Duodenal mucosa (tissue), 2 donors: ENCODE measurements at regions not wholly inside any gene's neighbourhood (a gene's known extent, or its start where the extent isn't known, plus 50 kb on each side); places are given as distances from the start of the nearest gene placed in this dataset.
"Not testable (repeated sequence)": the region's sequence is repeated elsewhere in the genome, so short reads cannot be mapped to it uniquely, and the experiment has no call there.

Experiments
- H3K27ac ChIP-seq: one replicate; pipeline ENCODE4 v1.7.0; 2013; ENCODE audit warnings: low read depth, low read length
- H3K27me3 ChIP-seq, 2 donors: one replicate each; pipeline ENCODE4 v1.7.0; 2013; ENCODE audit warnings: low read length in 2 of 2, control low read depth in 1 of 2; ENCODE audit not compliant: insufficient read depth in 2 of 2, control insufficient read depth in 1 of 2
- H3K36me3 ChIP-seq, 2 donors: one replicate each; pipeline ENCODE4 v1.7.0; 2013; ENCODE audit warnings: low read length in 2 of 2, control low read depth in 1 of 2; ENCODE audit not compliant: insufficient read depth in 2 of 2, control insufficient read depth in 1 of 2
- H3K4me1 ChIP-seq, 2 donors: one replicate each; pipeline ENCODE4 v1.7.0; 2013; ENCODE audit warnings: low read length in 2 of 2, control low read depth in 1 of 2; ENCODE audit not compliant: insufficient read depth in 2 of 2, control insufficient read depth in 1 of 2
- H3K4me3 ChIP-seq, 2 donors: one replicate each; pipeline ENCODE4 v1.7.0; 2013; ENCODE audit warnings: low read length in 2 of 2, low read depth in 1 of 2
- H3K9ac ChIP-seq, 2 donors: one replicate each; pipeline ENCODE4 v1.7.0; 2013; ENCODE audit warnings: low read length in 2 of 2, low read depth in 1 of 2
- H3K9me3 ChIP-seq, 2 donors: one replicate each; pipeline ENCODE4 v1.7.0; 2013; ENCODE audit warnings: low read length in 2 of 2, control low read depth in 1 of 2; ENCODE audit not compliant: control insufficient read depth in 1 of 2

- Histone ChIP-seq H3K27ac (no peak overlapping the region), H3K9me3 (no peaks in the 10 kb centered on the region), H3K9ac (no peak overlapping the region), H3K4me1 (no peaks in the 10 kb centered on the region), H3K27me3 (no peaks in the 10 kb centered on the region), H3K36me3 (no peaks in the 10 kb centered on the region), H3K4me3 (no peak overlapping the region)
These were observed 151.7 kb downstream of the THBS2 start for GRCh38 chr6:169101981-169102380.

- Histone ChIP-seq H3K9me3 (no peaks in the 10 kb centered on the region), H3K4me3 (no peak overlapping the region), H3K4me1 (no peaks in the 10 kb centered on the region), H3K36me3 (no peaks in the 10 kb centered on the region), H3K27me3 (no peaks in the 10 kb centered on the region), H3K27ac (no peak overlapping the region), H3K9ac (no peak overlapping the region)
These were observed 152.4 kb downstream of the THBS2 start for GRCh38 chr6:169101036-169101805.

GRCh38 chr6:169099411-169100202, 154.0 kb downstream of the THBS2 start:
- Histone ChIP-seq H3K4me3 (no peak overlapping the region), H3K27ac (no peak overlapping the region), H3K36me3 (no peaks in the 10 kb centered on the region), H3K27me3 (no peaks in the 10 kb centered on the region), H3K4me1 (no peaks in the 10 kb centered on the region), H3K9ac (no peak overlapping the region), H3K9me3 (no peaks in the 10 kb centered on the region)

DNA sequence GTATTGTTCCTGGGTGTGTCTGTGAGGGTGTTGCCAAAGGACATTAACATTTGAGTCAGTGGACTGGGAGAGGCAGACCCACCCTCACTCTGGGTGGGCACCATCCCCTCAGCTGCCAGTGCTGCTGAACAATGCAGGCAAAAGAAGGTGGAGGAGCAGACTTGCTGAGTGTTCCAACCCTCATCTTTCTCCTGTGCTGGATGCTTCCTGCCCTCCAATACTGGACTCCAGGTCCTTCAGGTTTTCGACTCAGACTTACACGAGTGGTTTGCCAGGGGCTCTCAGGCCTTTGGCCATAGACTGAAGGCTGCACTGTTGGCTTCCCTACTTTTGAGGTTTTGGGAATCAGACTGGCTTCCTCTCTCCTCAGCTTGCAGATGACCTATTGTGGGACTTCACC, 155.0 kb downstream of the THBS2 start:
- not testable (repeated sequence) for H3K27me3 ChIP-seq, H3K36me3 ChIP-seq, H3K27ac ChIP-seq

DNA sequence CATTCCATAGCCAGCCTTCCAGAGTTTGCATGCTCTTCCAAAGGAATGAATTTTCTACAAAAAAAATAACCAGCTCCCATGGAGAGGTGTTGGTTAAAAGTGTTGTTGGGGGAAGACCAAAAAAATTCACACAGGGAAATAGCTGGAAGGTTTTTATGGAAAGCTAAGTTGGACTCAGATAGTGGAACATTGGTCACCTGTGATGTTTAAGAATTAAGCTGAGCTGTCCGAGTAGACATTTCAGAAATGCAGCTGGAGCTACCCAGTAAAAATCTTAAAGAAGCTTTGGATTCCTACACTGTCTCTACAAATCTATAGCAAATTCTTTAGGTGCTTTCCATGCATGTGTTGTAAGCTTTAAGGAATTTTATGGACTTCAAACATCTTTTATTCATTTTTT, 155.5 kb downstream of the THBS2 start:
- Histone ChIP-seq H3K9me3 (no peaks in the 10 kb centered on the region), H3K4me1 (no peaks in the 10 kb centered on the region), H3K27me3 (no peaks in the 10 kb centered on the region), H3K27ac (no peak overlapping the region), H3K36me3 (no peaks in the 10 kb centered on the region), H3K9ac (no peak overlapping the region), H3K4me3 (no peak overlapping the region)

More for the DNA sequence above, 155.0 kb downstream of the THBS2 start:
- H3K4me1 ChIP-seq, H3K9ac ChIP-seq, H3K4me3 ChIP-seq, H3K9me3 ChIP-seq: not testable (repeated sequence)

GRCh38 chr6:169097381-169097959, 156.2 kb downstream of the THBS2 start:
- no peaks in the 10 kb centered on the region for H3K27me3 ChIP-seq
- H3K4me1 ChIP-seq: no peaks in the 10 kb centered on the region
- H3K27ac ChIP-seq: no peak overlapping the region
- H3K9ac ChIP-seq: no peak overlapping the region
- H3K9me3 ChIP-seq: no peaks in the 10 kb centered on the region
- no peaks in the 10 kb centered on the region for H3K36me3 ChIP-seq
- H3K4me3 ChIP-seq: no peak overlapping the region

- Histone ChIP-seq H3K9me3 (peaks cover 0 to under 1% of the 10 kb centered on the region in 2 donors), H3K9ac (no peak overlapping the region), H3K27me3 (no peaks in the 10 kb centered on the region), H3K27ac (no peak overlapping the region), H3K4me3 (no peak overlapping the region), H3K36me3 (no peaks in the 10 kb centered on the region), H3K4me1 (no peaks in the 10 kb centered on the region)
These were observed 157.3 kb downstream of the THBS2 start for GRCh38 chr6:169096388-169096787.

- H3K27ac ChIP-seq: no peak overlapping the region
- no peaks in the 10 kb centered on the region for H3K36me3 ChIP-seq
- H3K4me1 ChIP-seq: no peaks in the 10 kb centered on the region
- no peaks in the 10 kb centered on the region for H3K27me3 ChIP-seq
- H3K9me3 ChIP-seq: peaks cover 7 to 12% of the 10 kb centered on the region in 2 donors
- no peak overlapping the region for H3K4me3 ChIP-seq
- H3K9ac ChIP-seq: no peak overlapping the region
These were observed 158.5 kb downstream of the THBS2 start for GRCh38 chr6:169095153-169095552.

GRCh38 chr6:169094552-169094950, 159.1 kb downstream of the THBS2 start:
- H3K36me3 ChIP-seq: no peaks in the 10 kb centered on the region
- H3K4me1 ChIP-seq: no peaks in the 10 kb centered on the region
- no peak overlapping the region for H3K4me3 ChIP-seq
- H3K9me3 ChIP-seq: peaks cover 7 to 12% of the 10 kb centered on the region in 2 donors
- no peak overlapping the region for H3K9ac ChIP-seq
- H3K27me3 ChIP-seq: no peaks in the 10 kb centered on the region
- H3K27ac ChIP-seq: no peak overlapping the region
